Stomach (tissue), 8 donors: ENCODE measurements at regions not wholly inside any gene's neighbourhood (a gene's known extent, or its start where the extent isn't known, plus 50 kb on each side); places are given as distances from the start of the nearest gene placed in this dataset.
"Not testable (repeated sequence)": the region's sequence is repeated elsewhere in the genome, so short reads cannot be mapped to it uniquely, and the experiment has no call there.

Experiments used
- DNase-seq, 2 donors: peaks; one replicate each; pipeline versions ENCODE4 v3.0.0 to v3.0.0-alpha.2; 2013 to 2019
- H3K27ac ChIP-seq, 5 donors: fragments of 200-600 bp in 4 of 5; sonication (generic) in 4 of 5; one replicate each; pipeline ENCODE4 v1.5.1; 2013 to 2019; ENCODE audit warnings: mild to moderate bottlenecking in 1 of 5, moderate library complexity in 1 of 5
- H3K27me3 ChIP-seq, 3 donors: fragments of 200-600 bp; sonication (generic); one replicate each; pipeline ENCODE4 v1.5.1; 2017 to 2019; ENCODE audit warnings: mixed run types in 1 of 3
- H3K36me3 ChIP-seq, 4 donors: fragments of 200-600 bp; sonication (generic); 1 replicate in 3 of 4; 2 replicates in 1 of 4; pipeline ENCODE4 v1.5.1; 2016 to 2019
- H3K4me1 ChIP-seq, 4 donors: fragments of 200-600 bp; sonication (generic); one replicate each; pipeline ENCODE4 v1.5.1; 2016 to 2019
- H3K4me3 ChIP-seq, 4 donors: fragments of 200-600 bp; sonication (generic) in 3 of 4; one replicate each; pipeline ENCODE4 v1.5.1; 2016 to 2019; ENCODE audit warnings: mild to moderate bottlenecking in 1 of 4
- H3K9me3 ChIP-seq, 4 donors: fragments of 200-600 bp; sonication (generic); one replicate each; pipeline ENCODE4 v1.5.1; 2016 to 2019
- WGBS, 5 donors: extraction: QIAGEN DNeasy Blood & Tissue Kit in 3 of 5; methylation state at CpG; one replicate each; pipeline versions ENCODE4 v1.1.5 to v1.1.7; 2013 to 2018; 5-methylcytosine and 5-hydroxymethylcytosine counted together
- intact Hi-C: fragments of 100-400 bp; cut with DNase I; formaldehyde crosslinking; loops from one replicate; pipeline ENCODE4 v1.15.1; 2023; ENCODE audit warnings: low total_unique reads
- donor health status: healthy with polysubstance abuse.
- donor health status: Bipolar disorder and iron deficiency.
- donor health status: healthy.

DNA sequence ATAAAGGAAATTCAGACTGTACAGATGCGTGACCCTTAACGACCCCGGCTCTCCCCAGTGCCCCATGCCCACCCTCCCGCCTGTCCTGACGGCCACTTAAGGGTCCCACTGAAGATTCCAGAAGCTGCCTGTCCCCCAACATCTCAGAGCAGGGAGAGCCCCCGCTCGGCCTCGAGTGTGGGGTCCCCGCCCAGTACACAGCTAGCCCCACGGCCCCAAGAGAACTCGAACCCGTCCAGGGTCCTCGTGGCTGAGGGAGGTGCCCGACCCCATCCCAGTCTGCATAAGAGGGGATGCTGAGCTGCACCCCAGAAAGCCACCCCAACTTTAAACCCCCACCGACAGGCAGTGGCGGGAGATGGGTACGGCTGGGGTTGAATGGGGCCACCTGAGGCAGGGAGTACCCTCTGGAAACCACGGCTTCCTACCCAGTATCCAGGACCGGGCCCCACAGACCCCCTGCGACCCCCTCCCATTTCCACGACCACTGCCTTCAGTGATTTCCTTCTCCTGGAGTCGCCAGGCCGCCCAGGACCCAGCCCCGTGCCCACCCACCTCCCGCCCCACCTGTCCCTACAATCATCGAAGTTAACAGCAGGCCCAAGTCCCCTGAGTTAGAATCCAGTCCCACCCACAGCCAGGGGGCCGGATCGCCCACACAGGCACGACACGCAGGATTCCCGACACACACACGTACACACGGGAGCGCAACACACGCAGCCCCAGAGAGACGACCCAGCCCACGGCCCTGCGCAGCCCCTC lies 177.7 kb downstream of the SPATA31A1 start:
- H3K36me3 ChIP-seq, H3K9me3 ChIP-seq, H3K27ac ChIP-seq, DNase-seq, H3K4me3 ChIP-seq, H3K4me1 ChIP-seq, intact Hi-C loops, H3K27me3 ChIP-seq: not testable (repeated sequence)
- WGBS, 5 donors = 85 to 88% (median 86%) methylated on average over 4 to 29 of the region's 38 CpGs; no CpG with 5 or more reads in 1 of the 5 donors

GRCh38 chr9:39533763-39534548 lies 178.5 kb downstream of the SPATA31A1 start:
- H3K4me1 ChIP-seq, DNase-seq, H3K4me3 ChIP-seq, intact Hi-C loops, H3K27me3 ChIP-seq, H3K9me3 ChIP-seq, H3K36me3 ChIP-seq, H3K27ac ChIP-seq: not testable (repeated sequence)
- 65 to 89% (median 83%) methylated on average over 4 to 20 of the region's 38 CpGs for WGBS, 5 donors

- H3K36me3 ChIP-seq, H3K4me1 ChIP-seq, DNase-seq, H3K27me3 ChIP-seq, H3K4me3 ChIP-seq, H3K9me3 ChIP-seq, H3K27ac ChIP-seq, intact Hi-C loops: not testable (repeated sequence)
- WGBS, 5 donors = 78 to 86% (median 79%) methylated on average over 9 to 10 of the region's 11 CpGs; no CpG with 5 or more reads in 2 of the 5 donors
Observed at GRCh38 chr9:39534897-39535296, 179.4 kb downstream of the SPATA31A1 start.

- H3K4me1 ChIP-seq, H3K36me3 ChIP-seq, H3K27me3 ChIP-seq, intact Hi-C loops, H3K4me3 ChIP-seq, H3K9me3 ChIP-seq, H3K27ac ChIP-seq, DNase-seq: not testable (repeated sequence)
- whole genome bisulfite sequencing, 5 donors = 47 to 77% (median 71%) methylated on average over 1 of the region's 1 CpG
Observed at GRCh38 chr9:39542157-39542556, 186.7 kb downstream of the SPATA31A1 start.

GRCh38 chr9:39545079-39545478 lies 189.6 kb downstream of the SPATA31A1 start:
- intact Hi-C loops, DNase-seq: not testable (repeated sequence)

GRCh38 chr9:39550573-39550972 lies 195.1 kb downstream of the SPATA31A1 start:
- DNase-seq, H3K27ac ChIP-seq, H3K4me3 ChIP-seq, H3K27me3 ChIP-seq, H3K36me3 ChIP-seq, H3K9me3 ChIP-seq, H3K4me1 ChIP-seq, intact Hi-C loops: not testable (repeated sequence)
- WGBS, 5 donors = 63 to 69% (median 67%) methylated on average over 1 to 2 of the region's 2 CpGs

More at GRCh38 chr9:39545079-39545478, 189.6 kb downstream of the SPATA31A1 start:
- not testable (repeated sequence) for H3K27ac ChIP-seq, H3K36me3 ChIP-seq, H3K9me3 ChIP-seq, H3K27me3 ChIP-seq, H3K4me1 ChIP-seq, H3K4me3 ChIP-seq

DNA sequence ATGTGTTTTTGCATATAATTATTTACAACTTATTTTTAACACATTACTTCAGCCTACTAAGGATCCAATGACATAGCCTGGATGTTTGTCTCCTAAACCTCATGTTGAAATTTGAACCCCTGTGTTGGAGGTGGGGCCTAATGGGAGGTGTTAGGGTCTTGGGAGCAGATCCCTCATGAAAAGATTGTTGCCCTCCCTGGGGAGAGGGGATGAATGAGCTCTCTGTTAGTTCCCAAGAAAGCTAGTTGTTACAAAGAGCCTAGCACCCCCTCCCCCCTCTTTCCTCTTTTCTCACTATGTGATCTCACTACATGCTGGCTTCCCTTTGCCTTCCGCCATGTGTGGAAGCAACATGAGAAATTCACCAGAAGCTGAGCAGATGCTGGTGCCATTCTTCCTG lies 196.1 kb downstream of the SPATA31A1 start:
- 77 to 96% (median 89%) methylated on average over 1 of the region's 1 CpG for WGBS, 5 donors

GRCh38 chr9:39552242-39552881 lies 196.9 kb downstream of the SPATA31A1 start:
- WGBS, 5 donors = 29 to 86% (median 49%) methylated on average over 1 to 3 of the region's 3 CpGs
- H3K27ac ChIP-seq, H3K4me3 ChIP-seq, intact Hi-C loops, DNase-seq, H3K27me3 ChIP-seq, H3K9me3 ChIP-seq, H3K4me1 ChIP-seq, H3K36me3 ChIP-seq: not testable (repeated sequence)

More for the DNA sequence above, 196.1 kb downstream of the SPATA31A1 start:
- DNase-seq, H3K4me1 ChIP-seq, intact Hi-C loops, H3K4me3 ChIP-seq, H3K27me3 ChIP-seq, H3K27ac ChIP-seq, H3K9me3 ChIP-seq, H3K36me3 ChIP-seq: not testable (repeated sequence)

GRCh38 chr9:39554352-39554751 lies 198.9 kb downstream of the SPATA31A1 start:
- WGBS, 5 donors = 29 to 60% (median 54%) methylated on average over 1 of the region's 1 CpG
- H3K27ac ChIP-seq, H3K4me3 ChIP-seq, H3K36me3 ChIP-seq, DNase-seq, H3K27me3 ChIP-seq, H3K9me3 ChIP-seq, intact Hi-C loops, H3K4me1 ChIP-seq: not testable (repeated sequence)

DNA sequence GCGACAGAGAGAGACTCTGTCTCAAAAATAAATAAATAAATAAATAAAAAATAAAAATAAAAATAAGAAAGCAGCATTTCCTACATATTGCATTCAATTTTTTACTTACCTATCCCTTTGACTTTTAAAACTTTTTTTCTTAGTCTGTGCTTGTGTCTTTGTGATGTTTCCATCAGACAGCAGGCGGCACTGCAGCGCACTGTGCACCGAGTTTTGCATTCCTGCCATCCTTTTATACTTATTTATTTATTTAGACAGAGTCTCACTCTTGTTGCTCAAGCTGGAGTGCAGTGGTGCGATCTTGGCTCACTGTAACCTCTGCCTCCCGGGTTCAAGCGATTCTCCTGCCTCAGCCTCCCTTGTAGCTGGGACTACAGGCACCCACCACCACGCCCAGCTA lies 203.9 kb downstream of the SPATA31A1 start:
- intact Hi-C loops, H3K9me3 ChIP-seq, DNase-seq, H3K36me3 ChIP-seq, H3K27me3 ChIP-seq, H3K4me1 ChIP-seq, H3K27ac ChIP-seq, H3K4me3 ChIP-seq: not testable (repeated sequence)
- WGBS, 5 donors = 79 to 87% (median 83%) methylated on average over 8 of the region's 8 CpGs

DNA sequence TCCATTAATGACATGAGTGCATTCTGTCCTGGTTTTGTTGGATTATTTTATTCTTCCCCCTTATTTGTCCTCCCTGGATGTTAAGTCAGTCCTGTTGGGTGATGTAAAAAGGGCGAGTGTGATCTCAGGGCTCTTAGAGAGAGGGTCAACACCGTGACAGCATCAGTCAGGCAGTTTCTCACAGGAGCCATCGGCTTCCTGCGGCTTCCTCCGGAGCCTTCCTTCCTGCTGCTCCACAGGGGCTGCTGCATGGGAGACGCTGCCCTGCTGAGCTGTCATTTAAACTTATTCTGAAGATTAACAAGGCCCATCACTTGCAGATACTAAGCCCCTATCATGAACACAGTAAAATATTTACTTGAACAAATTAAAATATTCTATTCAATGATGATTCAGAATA lies 211.3 kb downstream of the SPATA31A1 start:
- DNase-seq, H3K27ac ChIP-seq, H3K4me3 ChIP-seq, H3K4me1 ChIP-seq, intact Hi-C loops, H3K36me3 ChIP-seq, H3K9me3 ChIP-seq, H3K27me3 ChIP-seq: not testable (repeated sequence)
- 13 to 29% (median 17%) methylated on average over 6 of the region's 6 CpGs; no CpG with 5 or more reads in 1 of the 5 donors for WGBS, 5 donors

DNA sequence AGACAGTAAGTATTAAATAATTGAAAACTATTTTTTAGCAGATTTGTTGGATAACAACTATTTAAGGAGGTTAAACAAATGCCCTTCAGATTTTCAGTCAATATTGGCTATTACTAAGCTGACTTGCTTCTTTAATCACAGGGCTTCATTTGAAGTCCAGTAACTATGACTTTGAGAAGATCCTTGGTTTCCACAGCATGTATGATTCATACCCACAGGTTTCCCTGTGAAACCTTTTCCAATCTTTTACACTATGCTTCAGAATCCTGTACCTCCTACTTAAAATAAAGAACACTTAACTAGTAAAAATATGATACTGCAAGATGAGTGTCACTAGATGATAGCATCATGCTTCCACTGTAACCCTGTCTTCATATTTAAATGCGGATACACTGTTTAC lies 211.9 kb downstream of the SPATA31A1 start:
- H3K4me1 ChIP-seq, H3K27me3 ChIP-seq, intact Hi-C loops, H3K36me3 ChIP-seq, DNase-seq, H3K9me3 ChIP-seq, H3K4me3 ChIP-seq, H3K27ac ChIP-seq: not testable (repeated sequence)
- 86 to 96% (median 89%) methylated on average over 1 of the region's 1 CpG for WGBS, 5 donors
